Thyroid gland (tissue), 4 donors: ENCODE measurements at regions not wholly inside any gene's neighbourhood (a gene's known extent, or its start where the extent isn't known, plus 50 kb on each side); places are given as distances from the start of the nearest gene placed in this dataset.

ENCODE experiments used
- POLR2A ChIP-seq, 2 donors: fragments of 450-650 bp; IDR thresholded peaks; one replicate each; pipeline ENCODE4 v1.6.1; 2017; ENCODE audit warnings: antibody characterized with exemption in 2 of 2, mild to moderate bottlenecking in 2 of 2, moderate library complexity in 1 of 2
- TF ChIP-seq, protein P1 (sequence below), 6 experiments: fragments of 200-600 bp in 3 of 6; fragments of 450-650 bp in 3 of 6; sonication (generic) in 3 of 6; IDR thresholded peaks; one replicate each; pipeline ENCODE4 v1.5.1; 2016 to 2019; ENCODE audit warnings: antibody characterized with exemption in 6 of 6, mild to moderate bottlenecking in 2 of 6, inconsistent platforms in 1 of 6, moderate library complexity in 1 of 6

DNA sequence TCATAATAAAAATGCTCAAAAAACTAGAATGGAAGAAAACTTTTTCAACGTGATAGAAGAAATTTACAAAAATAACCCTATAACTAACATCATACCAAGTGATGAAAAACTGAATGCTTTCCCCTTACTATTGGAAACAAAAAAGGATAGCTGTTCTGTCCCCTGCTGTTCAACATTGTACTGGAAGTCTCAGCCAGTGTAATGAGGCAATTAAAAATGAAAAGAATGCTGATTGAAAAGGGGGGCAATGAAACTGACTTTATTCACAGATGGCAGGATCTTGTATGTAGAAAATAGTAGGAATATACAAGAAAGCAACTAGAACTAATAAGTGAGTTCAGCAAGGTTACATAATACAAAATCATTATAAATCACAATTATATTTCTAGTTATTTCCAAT lies 337.9 kb upstream of the KITLG start:
- TF ChIP-seq, protein P1, sequence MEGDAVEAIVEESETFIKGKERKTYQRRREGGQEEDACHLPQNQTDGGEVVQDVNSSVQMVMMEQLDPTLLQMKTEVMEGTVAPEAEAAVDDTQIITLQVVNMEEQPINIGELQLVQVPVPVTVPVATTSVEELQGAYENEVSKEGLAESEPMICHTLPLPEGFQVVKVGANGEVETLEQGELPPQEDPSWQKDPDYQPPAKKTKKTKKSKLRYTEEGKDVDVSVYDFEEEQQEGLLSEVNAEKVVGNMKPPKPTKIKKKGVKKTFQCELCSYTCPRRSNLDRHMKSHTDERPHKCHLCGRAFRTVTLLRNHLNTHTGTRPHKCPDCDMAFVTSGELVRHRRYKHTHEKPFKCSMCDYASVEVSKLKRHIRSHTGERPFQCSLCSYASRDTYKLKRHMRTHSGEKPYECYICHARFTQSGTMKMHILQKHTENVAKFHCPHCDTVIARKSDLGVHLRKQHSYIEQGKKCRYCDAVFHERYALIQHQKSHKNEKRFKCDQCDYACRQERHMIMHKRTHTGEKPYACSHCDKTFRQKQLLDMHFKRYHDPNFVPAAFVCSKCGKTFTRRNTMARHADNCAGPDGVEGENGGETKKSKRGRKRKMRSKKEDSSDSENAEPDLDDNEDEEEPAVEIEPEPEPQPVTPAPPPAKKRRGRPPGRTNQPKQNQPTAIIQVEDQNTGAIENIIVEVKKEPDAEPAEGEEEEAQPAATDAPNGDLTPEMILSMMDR (IDR thresholded peaks at IDR 0.05) = no peak
- no peak for TF ChIP-seq POLR2A (IDR thresholded peaks at IDR 0.05)
